Panc1 (cell line): ENCODE measurements at regions not wholly inside any gene's neighbourhood (a gene's known extent, or its start where the extent isn't known, plus 50 kb on each side); places are given as distances from the start of the nearest gene placed in this dataset.

Source experiments
- ATAC-seq: fragments of 200-7000 bp; cut with Tn5 transposase; 2 replicates; pipeline ENCODE4 v1.9.1; 2020; ENCODE audit warnings: mild to moderate bottlenecking, moderate library complexity
- BruUV-seq: library from RNA; stranded (reverse); fragments of 400-500 nt; replicated peaks from 2 replicates; lab custom pipeline; 2021; lab: Mats Ljungman, UMichigan
- CTCF ChIA-PET: fragments of 300-600 bp; sonication (Branson Sonifier 250); formaldehyde crosslinking; loops from one replicate; lab custom pipeline; 2022; ENCODE audit warnings: antibody characterized with exemption; lab: Charles Lee
- POLR2A ChIA-PET: fragments of 300-600 bp; sonication (Branson Sonifier 250); formaldehyde crosslinking; loops from one replicate; lab custom pipeline; 2022; ENCODE audit warnings: antibody characterized with exemption; lab: Charles Lee
- DNase-seq: peaks from one replicate; pipeline ENCODE4 v3.0.0-alpha.2; 2010; ENCODE audit warnings: low read depth, low spot score
- H3K27ac ChIP-seq: 2 replicates; pipeline ENCODE4 v1.5.1; 2011; ENCODE audit warnings: mild to moderate bottlenecking, low read length, inconsistent platforms
- H3K27me3 ChIP-seq: fragments of 200-500 bp; sonication (Bioruptor generic); 2 replicates; pipeline ENCODE4 v1.6.0; 2014; ENCODE audit warnings: low read length, inconsistent platforms; ENCODE audit not compliant: control insufficient read depth, insufficient read depth
- H3K36me3 ChIP-seq: fragments of 200-500 bp; sonication (Bioruptor generic); 2 replicates; pipeline ENCODE4 v1.5.1; 2014; ENCODE audit warnings: inconsistent platforms, mild to moderate bottlenecking, low read length, moderate library complexity; ENCODE audit not compliant: control insufficient read depth, insufficient read depth
- H3K4me1 ChIP-seq: 2 replicates; pipeline ENCODE4 v1.5.1; 2011; ENCODE audit warnings: inconsistent platforms, mild to moderate bottlenecking, low read length, moderate library complexity; ENCODE audit not compliant: control insufficient read depth, insufficient read depth
- H3K4me3 ChIP-seq, 2 experiments: 2 replicates each; pipeline ENCODE4 v1.5.1; 2011 to 2012; ENCODE audit warnings: low read depth in 2 of 2, low read length in 2 of 2, mild to moderate bottlenecking in 2 of 2, inconsistent platforms in 1 of 2, moderate library complexity in 1 of 2
- H3K9me3 ChIP-seq: fragments of 200-500 bp; sonication (Bioruptor generic); 2 replicates; pipeline ENCODE4 v1.5.1; 2014; ENCODE audit warnings: low read depth, mild to moderate bottlenecking, inconsistent platforms, low read length, moderate library complexity; ENCODE audit not compliant: control insufficient read depth, insufficient read depth
- POLR2AphosphoS5 ChIP-seq: IDR thresholded peaks from 2 replicates; pipeline ENCODE4 v1.6.1; 2012; ENCODE audit warnings: mild to moderate bottlenecking, low read depth, low read length, moderate library complexity
- REST ChIP-seq, 2 experiments: IDR thresholded peaks; 2 replicates each; pipeline ENCODE4 v1.6.1; 2011 to 2012; ENCODE audit warnings: low read depth in 2 of 2, control low read depth in 1 of 2, low read length in 1 of 2, mild to moderate bottlenecking in 1 of 2, moderate library complexity in 1 of 2; ENCODE audit not compliant: insufficient read depth in 1 of 2
- SIN3A ChIP-seq: IDR thresholded peaks from 2 replicates; pipeline ENCODE4 v1.6.1; 2012; ENCODE audit warnings: low read depth, mild to moderate bottlenecking, low read length, moderate library complexity, borderline replicate concordance; ENCODE audit not compliant: insufficient read depth
- TCF7L2 ChIP-seq: IDR thresholded peaks from 2 replicates; pipeline ENCODE4 v1.6.1; 2011; ENCODE audit warnings: mild to moderate bottlenecking, low read depth, low read length, inconsistent platforms
- in situ Hi-C: cut with HindIII; loops from 2 replicates; pipeline ENCODE4 v1.10.0; 2016; ENCODE audit warnings: low sequenced_read_pairs, low pct_unique_long_range_greater_than_20kb
- intact Hi-C: fragments of 100-400 bp; cut with micrococcal nuclease; formaldehyde crosslinking; loops from one replicate; pipeline ENCODE4 v1.10.0; 2022; ENCODE audit not compliant: unreplicated experiment
- TF ChIP-seq, protein P1 (sequence below): fragments of 450-650 bp; IDR thresholded peaks from 2 replicates; pipeline ENCODE4 v1.5.1; 2017; ENCODE audit warnings: mild to moderate bottlenecking

DNA sequence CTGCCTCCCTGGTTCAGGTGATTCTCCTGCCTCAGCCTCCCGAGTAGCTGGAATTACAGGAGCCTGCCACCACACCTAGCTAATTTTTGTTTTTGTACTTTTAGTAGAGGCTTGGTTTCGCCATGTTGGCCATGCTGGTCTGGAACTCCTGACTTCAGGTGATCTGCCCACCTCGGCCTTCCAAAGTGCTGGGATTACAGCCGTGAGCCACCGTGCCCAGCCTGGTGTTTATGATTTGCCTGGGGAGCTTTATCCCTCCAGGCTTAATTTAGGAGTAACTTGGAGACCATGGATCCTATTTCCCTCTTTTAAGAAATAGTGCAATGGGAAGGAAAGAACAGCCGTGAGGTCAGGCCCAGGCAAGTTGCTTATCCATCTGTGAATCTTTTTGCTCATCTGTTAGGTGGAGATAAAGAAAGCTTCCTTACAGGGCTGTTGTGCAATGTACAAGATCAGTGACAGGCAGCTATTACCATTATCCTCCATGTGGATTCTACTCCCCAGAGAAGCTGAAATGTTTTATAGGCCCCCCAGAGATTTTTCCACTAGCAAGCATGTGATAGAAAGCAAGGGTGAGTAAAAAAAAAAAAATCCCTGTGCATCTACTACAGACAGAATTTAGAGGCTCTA lies 104.9 kb upstream of the MGAT5 start:
- ATAC-seq (no peak), DNase-seq (no peak)
- Histone ChIP-seq H3K9me3 (no peaks in the 10 kb centered on the region), H3K4me1 (no peaks in the 10 kb centered on the region), H3K36me3 (no peaks in the 10 kb centered on the region), H3K4me3 (no peak overlapping the region), H3K27ac (no peak overlapping the region), H3K27me3 (no peaks in the 10 kb centered on the region)
- intact Hi-C loops: no loop called here
- no TSS peak for BruUV-seq
- ChIA-PET CTCF (interaction anchor here (1.0 kb wide), 1 partner anchor 16 kb away, joined by 3 read pairs; no protein-coding TSS in a partner anchor), POLR2A (no interaction called here)
- in situ Hi-C loops: no loop called here
- TF ChIP-seq, protein P1, sequence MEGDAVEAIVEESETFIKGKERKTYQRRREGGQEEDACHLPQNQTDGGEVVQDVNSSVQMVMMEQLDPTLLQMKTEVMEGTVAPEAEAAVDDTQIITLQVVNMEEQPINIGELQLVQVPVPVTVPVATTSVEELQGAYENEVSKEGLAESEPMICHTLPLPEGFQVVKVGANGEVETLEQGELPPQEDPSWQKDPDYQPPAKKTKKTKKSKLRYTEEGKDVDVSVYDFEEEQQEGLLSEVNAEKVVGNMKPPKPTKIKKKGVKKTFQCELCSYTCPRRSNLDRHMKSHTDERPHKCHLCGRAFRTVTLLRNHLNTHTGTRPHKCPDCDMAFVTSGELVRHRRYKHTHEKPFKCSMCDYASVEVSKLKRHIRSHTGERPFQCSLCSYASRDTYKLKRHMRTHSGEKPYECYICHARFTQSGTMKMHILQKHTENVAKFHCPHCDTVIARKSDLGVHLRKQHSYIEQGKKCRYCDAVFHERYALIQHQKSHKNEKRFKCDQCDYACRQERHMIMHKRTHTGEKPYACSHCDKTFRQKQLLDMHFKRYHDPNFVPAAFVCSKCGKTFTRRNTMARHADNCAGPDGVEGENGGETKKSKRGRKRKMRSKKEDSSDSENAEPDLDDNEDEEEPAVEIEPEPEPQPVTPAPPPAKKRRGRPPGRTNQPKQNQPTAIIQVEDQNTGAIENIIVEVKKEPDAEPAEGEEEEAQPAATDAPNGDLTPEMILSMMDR: no peak
- no peak for TF ChIP-seq POLR2AphosphoS5
- no peak for TF ChIP-seq REST (IDR thresholded peaks at IDR 0.05; ENCODE audit: insufficient read depth in 1 of 2, low read depth in 2 of 2, low read length in 1 of 2)

GRCh38 chr2:134149904-134150303 lies 104.0 kb upstream of the MGAT5 start:
- H3K36me3 ChIP-seq: no peaks in the 10 kb centered on the region
- ATAC-seq: no peak
- BruUV-seq: no TSS peak
- intact Hi-C loops: no loop called here
- in situ Hi-C loops: no loop called here
- no peak for TF ChIP-seq REST (IDR thresholded peaks at IDR 0.05; ENCODE audit: insufficient read depth in 1 of 2, low read depth in 2 of 2, low read length in 1 of 2)
- no peak for TF ChIP-seq TCF7L2
- TF ChIP-seq POLR2AphosphoS5: no peak
- TF ChIP-seq SIN3A: no peak
- TF ChIP-seq, protein P1: no peak
- H3K9me3 ChIP-seq: no peaks in the 10 kb centered on the region
- no peak for DNase-seq
- H3K27ac ChIP-seq: no peak overlapping the region
- H3K4me1 ChIP-seq: no peaks in the 10 kb centered on the region
- H3K27me3 ChIP-seq: no peaks in the 10 kb centered on the region
- H3K4me3 ChIP-seq: no peak overlapping the region
- POLR2A ChIA-PET: no interaction called here
- CTCF ChIA-PET: interaction anchor here (1.0 kb wide), 1 partner anchor 16 kb away, joined by 3 read pairs; no protein-coding TSS in a partner anchor
